ENCODE measurements at regions not wholly inside any gene's neighbourhood (a gene's known extent, or its start where the extent isn't known, plus 50 kb on each side); places are given as distances from the start of the nearest gene placed in this dataset.

DNA sequence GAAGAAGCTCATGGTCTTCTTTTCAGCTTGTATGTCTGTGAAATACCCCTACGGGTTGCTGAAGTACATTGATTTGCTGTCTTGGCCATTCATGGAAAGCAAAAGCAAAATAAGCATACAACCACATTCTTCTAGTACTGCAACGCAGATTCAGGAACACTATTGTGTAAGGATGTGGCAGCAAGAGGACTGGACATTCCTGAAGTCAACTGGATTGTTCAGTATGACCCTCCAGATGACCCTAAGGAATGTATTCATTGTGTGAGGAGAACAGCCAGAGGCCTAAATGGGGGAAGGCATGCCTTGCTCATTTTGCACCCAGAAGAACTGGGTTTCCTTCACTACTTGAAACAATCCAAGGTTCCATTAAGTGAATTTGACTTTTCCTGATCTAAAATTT lies 133.4 kb upstream of the ANKRD1 start:
- Histone ChIP-seq H3K4me3 (ENCODE audit: low read length) (no peak overlapping the region), H4K20me1 (ENCODE audit: insufficient read depth, low read length) (no peaks in the 10 kb centered on the region), H3K27me3 (replicated peaks; ENCODE audit: insufficient read depth, low read length) (no peaks in the 10 kb centered on the region), H2AFZ (ENCODE audit: low read length) (no peak overlapping the region), H3K36me3 (replicated peaks; ENCODE audit: insufficient read depth, low read length) (no peaks in the 10 kb centered on the region), H3K4me2 (ENCODE audit: low read depth, low read length) (no peak overlapping the region), H3K79me2 (ENCODE audit: low read length) (no peaks in the 10 kb centered on the region), H3K9me2 (replicated peaks; ENCODE audit: insufficient read depth, low read length) (no peaks in the 10 kb centered on the region), H3F3A (ENCODE audit: insufficient read depth, low read length) (no peaks in the 10 kb centered on the region), H3K4me1 (ENCODE audit: low read length) (no peaks in the 10 kb centered on the region), H3K9ac (ENCODE audit: low read length) (no peak overlapping the region), H3K27ac (ENCODE audit: low read length) (no peak overlapping the region), H3K9me3 (replicated peaks; ENCODE audit: insufficient read depth, low read length) (no peaks in the 10 kb centered on the region)
- TF ChIP-seq, protein P1, sequence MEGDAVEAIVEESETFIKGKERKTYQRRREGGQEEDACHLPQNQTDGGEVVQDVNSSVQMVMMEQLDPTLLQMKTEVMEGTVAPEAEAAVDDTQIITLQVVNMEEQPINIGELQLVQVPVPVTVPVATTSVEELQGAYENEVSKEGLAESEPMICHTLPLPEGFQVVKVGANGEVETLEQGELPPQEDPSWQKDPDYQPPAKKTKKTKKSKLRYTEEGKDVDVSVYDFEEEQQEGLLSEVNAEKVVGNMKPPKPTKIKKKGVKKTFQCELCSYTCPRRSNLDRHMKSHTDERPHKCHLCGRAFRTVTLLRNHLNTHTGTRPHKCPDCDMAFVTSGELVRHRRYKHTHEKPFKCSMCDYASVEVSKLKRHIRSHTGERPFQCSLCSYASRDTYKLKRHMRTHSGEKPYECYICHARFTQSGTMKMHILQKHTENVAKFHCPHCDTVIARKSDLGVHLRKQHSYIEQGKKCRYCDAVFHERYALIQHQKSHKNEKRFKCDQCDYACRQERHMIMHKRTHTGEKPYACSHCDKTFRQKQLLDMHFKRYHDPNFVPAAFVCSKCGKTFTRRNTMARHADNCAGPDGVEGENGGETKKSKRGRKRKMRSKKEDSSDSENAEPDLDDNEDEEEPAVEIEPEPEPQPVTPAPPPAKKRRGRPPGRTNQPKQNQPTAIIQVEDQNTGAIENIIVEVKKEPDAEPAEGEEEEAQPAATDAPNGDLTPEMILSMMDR (IDR thresholded peaks at IDR 0.05; ENCODE audit: low read length): no peak
- no peak for TF ChIP-seq EZH2phosphoT487 (IDR thresholded peaks at IDR 0.05; ENCODE audit: low read length)
- TF ChIP-seq EZH2 (optimal IDR thresholded peaks at IDR 0.05; ENCODE audit: low read depth, low read length): no peak
- DNase-seq: no peak

DNA sequence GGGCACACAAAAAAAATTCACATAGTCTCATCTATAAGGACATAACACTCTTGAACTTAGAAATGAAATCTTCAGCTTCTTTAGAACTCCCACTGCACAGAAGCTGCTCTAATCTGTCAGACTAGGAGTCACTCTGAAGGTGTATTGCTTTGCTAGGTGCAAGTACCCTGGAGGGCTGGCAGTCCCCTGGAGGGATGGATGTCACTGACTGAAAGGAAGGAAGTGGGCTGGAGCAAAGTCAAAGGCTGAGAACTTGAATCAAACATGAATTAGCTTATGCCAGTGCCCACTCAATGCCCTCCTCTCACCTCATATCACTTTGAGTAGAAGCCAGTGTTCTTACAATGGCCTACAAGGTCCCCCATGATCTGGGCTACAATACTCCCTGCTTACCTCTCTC lies 140.3 kb upstream of the ANKRD1 start:
- Histone ChIP-seq H3K9ac (ENCODE audit: low read length) (no peak overlapping the region), H4K20me1 (ENCODE audit: insufficient read depth, low read length) (no peaks in the 10 kb centered on the region), H3K36me3 (replicated peaks; ENCODE audit: insufficient read depth, low read length) (no peaks in the 10 kb centered on the region), H3K27ac (ENCODE audit: low read length) (no peak overlapping the region), H3K9me3 (replicated peaks; ENCODE audit: insufficient read depth, low read length) (no peaks in the 10 kb centered on the region), H3K9me2 (replicated peaks; ENCODE audit: insufficient read depth, low read length) (no peaks in the 10 kb centered on the region), H3K4me1 (ENCODE audit: low read length) (no peaks in the 10 kb centered on the region), H3K79me2 (ENCODE audit: low read length) (no peaks in the 10 kb centered on the region), H3K27me3 (replicated peaks; ENCODE audit: insufficient read depth, low read length) (no peaks in the 10 kb centered on the region), H3K4me3 (ENCODE audit: low read length) (no peak overlapping the region), H3K4me2 (ENCODE audit: low read depth, low read length) (no peak overlapping the region), H3F3A (ENCODE audit: insufficient read depth, low read length) (no peaks in the 10 kb centered on the region), H2AFZ (ENCODE audit: low read length) (no peak overlapping the region)
- DNase-seq: no peak
- TF ChIP-seq, protein P1 (IDR thresholded peaks at IDR 0.05; ENCODE audit: low read length): no peak
- TF ChIP-seq EZH2 (optimal IDR thresholded peaks at IDR 0.05; ENCODE audit: low read depth, low read length) (no peak), EZH2phosphoT487 (IDR thresholded peaks at IDR 0.05; ENCODE audit: low read length) (no peak)

DNA sequence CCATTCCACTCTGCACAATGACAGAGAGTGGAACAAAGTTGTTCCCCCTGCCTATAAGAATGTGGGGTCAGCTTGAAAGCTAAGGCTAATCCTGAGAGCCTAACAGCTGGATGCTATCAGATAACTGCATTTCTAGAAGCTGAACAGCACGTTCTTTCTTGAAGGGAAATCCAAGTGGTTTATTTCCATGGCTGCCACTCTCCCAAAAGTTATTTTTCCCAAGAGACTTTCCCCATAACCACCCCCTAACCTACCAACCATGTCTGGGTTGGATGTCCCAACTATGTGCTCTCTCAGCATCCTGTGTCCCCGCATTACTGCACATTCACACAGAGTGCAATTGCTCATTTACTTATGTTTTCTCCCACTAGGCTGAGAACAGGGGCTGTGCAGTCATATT lies 140.7 kb upstream of the ANKRD1 start:
- H2AFZ ChIP-seq (ENCODE audit: low read length): no peak overlapping the region
- no peaks in the 10 kb centered on the region for H3K9me2 ChIP-seq (replicated peaks; ENCODE audit: insufficient read depth, low read length)
- DNase-seq: no peak
- H3K27me3 ChIP-seq (replicated peaks; ENCODE audit: insufficient read depth, low read length): no peaks in the 10 kb centered on the region
- H3K9ac ChIP-seq (ENCODE audit: low read length): no peak overlapping the region
- H3K9me3 ChIP-seq (replicated peaks; ENCODE audit: insufficient read depth, low read length): no peaks in the 10 kb centered on the region
- no peak overlapping the region for H3K4me2 ChIP-seq (ENCODE audit: low read depth, low read length)
- TF ChIP-seq EZH2 (optimal IDR thresholded peaks at IDR 0.05; ENCODE audit: low read depth, low read length): no peak
- TF ChIP-seq EZH2phosphoT487 (IDR thresholded peaks at IDR 0.05; ENCODE audit: low read length): no peak
- TF ChIP-seq, protein P1 (IDR thresholded peaks at IDR 0.05; ENCODE audit: low read length): no peak
- no peaks in the 10 kb centered on the region for H3K36me3 ChIP-seq (replicated peaks; ENCODE audit: insufficient read depth, low read length)
- no peaks in the 10 kb centered on the region for H3K4me1 ChIP-seq (ENCODE audit: low read length)
- H3K4me3 ChIP-seq (ENCODE audit: low read length): no peak overlapping the region
- no peaks in the 10 kb centered on the region for H4K20me1 ChIP-seq (ENCODE audit: insufficient read depth, low read length)
- H3K27ac ChIP-seq (ENCODE audit: low read length): no peak overlapping the region
- no peaks in the 10 kb centered on the region for H3F3A ChIP-seq (ENCODE audit: insufficient read depth, low read length)
- H3K79me2 ChIP-seq (ENCODE audit: low read length): no peaks in the 10 kb centered on the region
